ENCODE measurements at regions not wholly inside any gene's neighbourhood (a gene's known extent, or its start where the extent isn't known, plus 50 kb on each side); places are given as distances from the start of the nearest gene placed in this dataset.

GRCh38 chr2:133843551-133843950 lies 275.3 kb upstream of the NCKAP5 start:
- TF ChIP-seq, protein P1, sequence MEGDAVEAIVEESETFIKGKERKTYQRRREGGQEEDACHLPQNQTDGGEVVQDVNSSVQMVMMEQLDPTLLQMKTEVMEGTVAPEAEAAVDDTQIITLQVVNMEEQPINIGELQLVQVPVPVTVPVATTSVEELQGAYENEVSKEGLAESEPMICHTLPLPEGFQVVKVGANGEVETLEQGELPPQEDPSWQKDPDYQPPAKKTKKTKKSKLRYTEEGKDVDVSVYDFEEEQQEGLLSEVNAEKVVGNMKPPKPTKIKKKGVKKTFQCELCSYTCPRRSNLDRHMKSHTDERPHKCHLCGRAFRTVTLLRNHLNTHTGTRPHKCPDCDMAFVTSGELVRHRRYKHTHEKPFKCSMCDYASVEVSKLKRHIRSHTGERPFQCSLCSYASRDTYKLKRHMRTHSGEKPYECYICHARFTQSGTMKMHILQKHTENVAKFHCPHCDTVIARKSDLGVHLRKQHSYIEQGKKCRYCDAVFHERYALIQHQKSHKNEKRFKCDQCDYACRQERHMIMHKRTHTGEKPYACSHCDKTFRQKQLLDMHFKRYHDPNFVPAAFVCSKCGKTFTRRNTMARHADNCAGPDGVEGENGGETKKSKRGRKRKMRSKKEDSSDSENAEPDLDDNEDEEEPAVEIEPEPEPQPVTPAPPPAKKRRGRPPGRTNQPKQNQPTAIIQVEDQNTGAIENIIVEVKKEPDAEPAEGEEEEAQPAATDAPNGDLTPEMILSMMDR (IDR thresholded peaks at IDR 0.05; ENCODE audit: low read depth, low read length), result no peak
- H3K4me3 ChIP-seq (ENCODE audit: low read depth, low read length), result no peak overlapping the region

DNA sequence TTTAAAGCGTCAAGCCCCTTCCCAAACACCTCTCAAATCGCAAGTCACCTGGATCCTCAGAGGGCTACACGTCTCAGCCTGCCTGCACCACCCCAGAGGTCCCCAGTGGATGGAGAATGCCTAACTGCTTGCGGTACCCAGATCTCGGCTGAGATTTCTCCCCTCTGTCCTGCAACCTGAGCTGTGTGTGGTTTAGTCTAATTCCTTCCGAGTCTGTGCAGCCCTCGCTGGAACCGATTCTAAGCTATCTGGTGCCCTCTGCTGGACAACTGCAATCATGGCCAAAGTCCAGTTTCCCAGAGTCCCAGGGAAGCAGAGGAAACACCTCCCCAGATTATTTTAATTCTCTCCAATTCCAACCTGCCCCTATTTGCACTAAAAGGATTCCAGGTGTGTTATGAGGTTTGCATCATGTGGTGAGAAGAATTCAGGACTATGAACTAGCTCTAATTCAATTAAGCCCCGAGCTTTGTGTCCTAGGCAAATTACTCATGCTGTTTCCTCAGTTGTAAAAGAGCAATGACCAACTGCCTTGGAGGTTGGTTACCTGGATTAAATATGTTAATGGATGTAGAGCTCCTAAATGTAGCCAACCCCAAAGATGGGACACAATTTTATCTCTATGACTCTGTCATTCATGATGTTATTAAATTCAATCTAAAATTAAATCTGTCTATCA lies 276.1 kb upstream of the NCKAP5 start:
- no peak overlapping the region for H3K4me3 ChIP-seq (ENCODE audit: low read depth, low read length)
- TF ChIP-seq, protein P1 (IDR thresholded peaks at IDR 0.05; ENCODE audit: low read depth, low read length), result peak; percentile 77

- TF ChIP-seq, protein P1 (IDR thresholded peaks at IDR 0.05; ENCODE audit: low read depth, low read length), result no peak
- H3K4me3 ChIP-seq (ENCODE audit: low read depth, low read length), result no peak overlapping the region
Measured at GRCh38 chr2:133846476-133846875, 278.2 kb upstream of the NCKAP5 start.

DNA sequence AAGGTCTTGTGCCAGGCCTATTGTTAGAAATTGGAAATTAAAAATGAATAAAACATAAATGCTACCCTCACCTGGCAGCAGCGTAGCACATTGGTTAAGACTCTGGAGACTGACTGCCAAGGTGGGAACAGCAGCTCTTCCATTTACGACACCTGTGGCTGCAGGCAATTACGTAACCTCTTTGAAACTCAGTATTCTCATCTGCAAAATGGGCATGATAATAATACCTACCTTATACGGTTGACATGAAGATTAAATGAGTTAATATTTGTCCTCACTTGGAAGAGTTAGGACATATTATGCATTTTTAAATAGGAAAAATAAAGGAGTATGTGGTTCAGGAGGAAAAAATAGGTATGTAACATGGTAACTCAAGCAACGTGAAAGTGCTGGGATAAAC lies 279.3 kb upstream of the NCKAP5 start:
- no peak overlapping the region for H3K4me3 ChIP-seq (ENCODE audit: low read depth, low read length)
- TF ChIP-seq, protein P1 (IDR thresholded peaks at IDR 0.05; ENCODE audit: low read depth, low read length), result no peak

DNA sequence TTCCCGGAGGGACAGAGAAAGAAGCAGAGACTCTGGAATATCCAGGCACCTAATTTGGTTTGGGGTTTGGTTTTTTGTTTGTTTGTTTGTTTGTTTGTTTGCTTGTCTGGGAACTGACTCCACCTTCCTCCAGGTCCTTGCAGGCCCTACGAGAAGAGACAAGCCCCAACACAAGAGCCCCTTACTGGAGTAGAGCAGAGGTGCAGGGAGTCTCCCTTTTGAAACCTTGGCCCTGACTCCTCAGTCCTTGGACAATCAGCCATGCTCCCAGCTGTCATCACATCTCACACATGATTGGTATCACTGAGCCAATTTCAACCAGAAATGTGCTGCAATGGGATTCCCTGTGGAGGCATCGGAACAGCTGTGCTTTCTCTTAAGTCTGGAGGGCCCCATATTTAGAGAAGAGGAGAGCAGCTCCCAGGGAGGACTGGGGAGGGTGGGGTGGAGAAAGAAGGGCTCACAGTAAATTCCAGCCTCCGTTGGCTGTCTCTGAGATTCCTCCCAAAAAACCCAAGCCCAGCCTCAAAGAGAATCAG lies 279.9 kb upstream of the NCKAP5 start:
- no peak overlapping the region for H3K4me3 ChIP-seq (ENCODE audit: low read depth, low read length)
- TF ChIP-seq, protein P1 (IDR thresholded peaks at IDR 0.05; ENCODE audit: low read depth, low read length), result no peak

DNA sequence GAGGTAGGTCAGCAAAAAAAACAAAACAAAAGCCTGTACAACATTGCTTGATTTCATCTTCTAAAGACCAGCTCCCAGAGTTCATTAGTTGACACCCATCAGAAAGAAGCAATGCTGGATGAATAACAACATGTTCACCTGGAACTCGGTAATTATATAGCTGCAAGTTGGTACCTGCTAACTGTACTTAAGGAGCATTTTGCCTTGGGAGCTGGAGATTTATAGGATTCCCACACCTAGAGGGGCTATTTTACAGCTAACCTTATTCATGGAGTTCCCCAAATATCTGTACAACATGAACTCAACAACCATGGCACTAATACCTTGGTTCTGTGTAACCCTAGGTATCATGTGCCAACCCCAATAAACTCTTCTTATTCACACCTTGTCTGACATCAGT lies 281.1 kb upstream of the NCKAP5 start:
- no peak overlapping the region for H3K4me3 ChIP-seq (ENCODE audit: low read depth, low read length)
- TF ChIP-seq, protein P1 (IDR thresholded peaks at IDR 0.05; ENCODE audit: low read depth, low read length), result no peak

- H3K4me3 ChIP-seq (ENCODE audit: low read depth, low read length), result no peak overlapping the region
- TF ChIP-seq, protein P1 (IDR thresholded peaks at IDR 0.05; ENCODE audit: low read depth, low read length), result no peak
Measured at GRCh38 chr2:133854603-133855200, 286.4 kb upstream of the NCKAP5 start.
